ENCODE measurements at regions not wholly inside any gene's neighbourhood (a gene's known extent, or its start where the extent isn't known, plus 50 kb on each side); places are given as distances from the start of the nearest gene placed in this dataset.

- POLR2A ChIA-PET = no interaction called here
- peaks cover 3% of the 10 kb centered on the region for H3K4me1 ChIP-seq (ENCODE audit: control insufficient read depth, extremely low read depth, insufficient read depth, low read length)
- H3K27ac ChIP-seq (ENCODE audit: insufficient read depth, low read depth, low read length) = no peak overlapping the region
These were observed 524.2 kb downstream of the FAT4 start for GRCh38 chr4:125838924-125839323.

DNA sequence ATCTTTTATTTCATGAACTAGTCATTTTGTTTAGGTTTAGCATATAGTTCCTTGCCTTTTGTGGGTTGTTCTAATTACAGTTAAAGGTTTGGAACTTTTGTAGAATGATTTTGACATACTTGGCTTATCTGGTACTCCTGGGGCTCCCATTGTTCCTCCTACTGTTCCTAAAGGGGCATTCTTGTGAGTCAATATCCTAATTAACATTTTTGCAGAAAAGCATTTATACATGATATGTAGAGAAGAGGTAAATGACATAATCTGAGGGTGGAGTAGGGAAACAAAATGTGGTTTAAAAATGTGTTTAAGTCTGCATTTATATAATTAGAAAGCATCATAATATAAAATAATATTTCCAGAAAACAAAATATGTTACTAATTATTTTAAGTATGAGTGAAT lies 529.2 kb downstream of the FAT4 start:
- Histone ChIP-seq H3K4me1 (ENCODE audit: control insufficient read depth, extremely low read depth, insufficient read depth, low read length) (no peaks in the 10 kb centered on the region), H3K9me1 (replicated peaks; ENCODE audit: control insufficient read depth, extremely low read depth, insufficient read depth, low read length) (no peaks in the 10 kb centered on the region), H4K20me1 (replicated peaks; ENCODE audit: control insufficient read depth, extremely low read depth, insufficient read depth, low read length) (no peaks in the 10 kb centered on the region), H3K4me2 (ENCODE audit: insufficient read depth, low read length) (no peak overlapping the region), H3K27me3 (ENCODE audit: control insufficient read depth in 2 of 2, insufficient read depth in 2 of 2, low read length in 2 of 2) (no peaks in the 10 kb centered on the region), H3K9ac (replicated peaks; ENCODE audit: extremely low read depth, insufficient read depth, low read length) (no peak overlapping the region), H3K36me3 (ENCODE audit: control insufficient read depth in 2 of 2, extremely low read depth in 1 of 2, insufficient read depth in 2 of 2, low read length in 2 of 2) (no peaks in the 10 kb centered on the region), H3K4me3 (replicated peaks in 1 of 3; ENCODE audit: insufficient read depth in 1 of 3, low read depth in 1 of 3, low read length in 3 of 3) (no peak overlapping the region), H3K79me2 (ENCODE audit: control insufficient read depth, insufficient read depth, low read length) (no peaks in the 10 kb centered on the region), H3K27ac (ENCODE audit: insufficient read depth, low read depth, low read length) (no peak overlapping the region), H3K9me3 (replicated peaks; ENCODE audit: control insufficient read depth, insufficient read depth, low read length) (no peaks in the 10 kb centered on the region), H2AFZ (ENCODE audit: low read depth, low read length) (no peak overlapping the region)
- POLR2A ChIA-PET = no interaction called here
- no peak for DNase-seq (ENCODE audit: low read depth, low spot score)
- intact Hi-C loops (cut with micrococcal nuclease) = no loop called here
- no TSS peak for BruUV-seq (replicated peaks)
- no peak for FAIRE-seq
- CTCF ChIA-PET = interaction anchor here (1.4 kb wide), 1 partner anchor 12 kb away, joined by 3 read pairs; no protein-coding TSS in a partner anchor
- TF ChIP-seq JUN (IDR thresholded peaks at IDR 0.05; ENCODE audit: borderline replicate concordance, insufficient read depth, insufficient read length, low read depth) = no peak
- no peak for TF ChIP-seq GATA2 (IDR thresholded peaks at IDR 0.05; ENCODE audit: insufficient read depth, insufficient read length, low read depth, low read length)
- no peak for TF ChIP-seq POLR2AphosphoS5 (IDR thresholded peaks at IDR 0.05; ENCODE audit: insufficient read depth, low read depth, low read length)
- TF ChIP-seq, protein P1, sequence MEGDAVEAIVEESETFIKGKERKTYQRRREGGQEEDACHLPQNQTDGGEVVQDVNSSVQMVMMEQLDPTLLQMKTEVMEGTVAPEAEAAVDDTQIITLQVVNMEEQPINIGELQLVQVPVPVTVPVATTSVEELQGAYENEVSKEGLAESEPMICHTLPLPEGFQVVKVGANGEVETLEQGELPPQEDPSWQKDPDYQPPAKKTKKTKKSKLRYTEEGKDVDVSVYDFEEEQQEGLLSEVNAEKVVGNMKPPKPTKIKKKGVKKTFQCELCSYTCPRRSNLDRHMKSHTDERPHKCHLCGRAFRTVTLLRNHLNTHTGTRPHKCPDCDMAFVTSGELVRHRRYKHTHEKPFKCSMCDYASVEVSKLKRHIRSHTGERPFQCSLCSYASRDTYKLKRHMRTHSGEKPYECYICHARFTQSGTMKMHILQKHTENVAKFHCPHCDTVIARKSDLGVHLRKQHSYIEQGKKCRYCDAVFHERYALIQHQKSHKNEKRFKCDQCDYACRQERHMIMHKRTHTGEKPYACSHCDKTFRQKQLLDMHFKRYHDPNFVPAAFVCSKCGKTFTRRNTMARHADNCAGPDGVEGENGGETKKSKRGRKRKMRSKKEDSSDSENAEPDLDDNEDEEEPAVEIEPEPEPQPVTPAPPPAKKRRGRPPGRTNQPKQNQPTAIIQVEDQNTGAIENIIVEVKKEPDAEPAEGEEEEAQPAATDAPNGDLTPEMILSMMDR (IDR thresholded peaks at IDR 0.05; ENCODE audit: extremely low read depth in 1 of 2, insufficient read depth in 1 of 2, low read depth in 1 of 2, low read length in 2 of 2) = no peak
- dilution Hi-C loops (cut with MboI; ENCODE audit: extremely low pct_ligation_motif_present, low sequenced_read_pairs) = no loop called here

More at GRCh38 chr4:125838924-125839323, 524.2 kb downstream of the FAT4 start:
- dilution Hi-C loops (cut with MboI; ENCODE audit: extremely low pct_ligation_motif_present, low sequenced_read_pairs) = no loop called here
- H3K9me1 ChIP-seq (replicated peaks; ENCODE audit: control insufficient read depth, extremely low read depth, insufficient read depth, low read length) = no peaks in the 10 kb centered on the region
- no peak overlapping the region for H3K9ac ChIP-seq (replicated peaks; ENCODE audit: extremely low read depth, insufficient read depth, low read length)
- no peaks in the 10 kb centered on the region for H3K27me3 ChIP-seq (ENCODE audit: control insufficient read depth in 2 of 2, insufficient read depth in 2 of 2, low read length in 2 of 2)
- FAIRE-seq (no peak), DNase-seq (ENCODE audit: low read depth, low spot score) (no peak)
- H2AFZ ChIP-seq (ENCODE audit: low read depth, low read length) = no peak overlapping the region
- CTCF ChIA-PET = interaction anchor here (1.1 kb wide), 1 partner anchor 8 kb away, joined by 5 read pairs; no protein-coding TSS in a partner anchor
- TF ChIP-seq, protein P2, sequence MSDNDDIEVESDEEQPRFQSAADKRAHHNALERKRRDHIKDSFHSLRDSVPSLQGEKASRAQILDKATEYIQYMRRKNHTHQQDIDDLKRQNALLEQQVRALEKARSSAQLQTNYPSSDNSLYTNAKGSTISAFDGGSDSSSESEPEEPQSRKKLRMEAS (IDR thresholded peaks at IDR 0.05; ENCODE audit: insufficient read depth, insufficient read length) = no peak
- TF ChIP-seq MYC (IDR thresholded peaks at IDR 0.05; ENCODE audit: low read depth, low read length) (no peak), FOS (IDR thresholded peaks at IDR 0.05; ENCODE audit: borderline replicate concordance, insufficient read depth, low read length) (no peak), POLR2AphosphoS5 (IDR thresholded peaks at IDR 0.05; ENCODE audit: insufficient read depth, low read depth, low read length) (no peak)
- TF ChIP-seq, protein P1 (IDR thresholded peaks at IDR 0.05; ENCODE audit: extremely low read depth in 1 of 2, insufficient read depth in 1 of 2, low read depth in 1 of 2, low read length in 2 of 2) = no peak
- H3K4me2 ChIP-seq (ENCODE audit: insufficient read depth, low read length) = no peak overlapping the region
- H3K79me2 ChIP-seq (ENCODE audit: control insufficient read depth, insufficient read depth, low read length) = no peaks in the 10 kb centered on the region
- intact Hi-C loops (cut with micrococcal nuclease) = no loop called here
- no TSS peak for BruUV-seq (replicated peaks)
- H4K20me1 ChIP-seq (replicated peaks; ENCODE audit: control insufficient read depth, extremely low read depth, insufficient read depth, low read length) = no peaks in the 10 kb centered on the region
- H3K36me3 ChIP-seq (ENCODE audit: control insufficient read depth in 2 of 2, extremely low read depth in 1 of 2, insufficient read depth in 2 of 2, low read length in 2 of 2) = no peaks in the 10 kb centered on the region
- H3K4me3 ChIP-seq (replicated peaks in 1 of 3; ENCODE audit: insufficient read depth in 1 of 3, low read depth in 1 of 3, low read length in 3 of 3) = no peak overlapping the region
- H3K9me3 ChIP-seq (replicated peaks; ENCODE audit: control insufficient read depth, insufficient read depth, low read length) = no peaks in the 10 kb centered on the region
